Sigmoid colon (tissue), 6 donors: ENCODE measurements at regions not wholly inside any gene's neighbourhood (a gene's known extent, or its start where the extent isn't known, plus 50 kb on each side); places are given as distances from the start of the nearest gene placed in this dataset.

Experiments used
- DNase-seq: peaks from one replicate; pipeline ENCODE4 v3.0.0-alpha.2; 2019
- H3K27ac ChIP-seq, 4 donors: fragments of 200-600 bp; sonication (generic); one replicate each; pipeline ENCODE4 v1.5.1; 2016 to 2019; ENCODE audit warnings: mild to moderate bottlenecking in 1 of 4
- H3K27me3 ChIP-seq, 3 donors: fragments of 200-600 bp; sonication (generic); one replicate each; pipeline ENCODE4 v1.5.1; 2019; ENCODE audit warnings: mild to moderate bottlenecking in 1 of 3
- H3K36me3 ChIP-seq, 4 donors: fragments of 200-600 bp; sonication (generic); one replicate each; pipeline ENCODE4 v1.5.1; 2016 to 2019
- H3K4me1 ChIP-seq, 4 donors: fragments of 200-600 bp; sonication (generic); one replicate each; pipeline ENCODE4 v1.5.1; 2017 to 2019
- H3K4me3 ChIP-seq, 4 donors: fragments of 200-600 bp; sonication (generic); one replicate each; pipeline ENCODE4 v1.5.1; 2017 to 2019; ENCODE audit warnings: mild to moderate bottlenecking in 2 of 4, moderate library complexity in 1 of 4
- H3K9me3 ChIP-seq, 4 donors: fragments of 200-600 bp in 3 of 4; sonication (generic) in 3 of 4; one replicate each; pipeline versions ENCODE4 v1.5.1 to v1.6.1; 2013 to 2019
- CTCF ChIP-seq, 4 experiments: fragments of 450-650 bp in 3 of 4; fragments of 200-600 bp in 1 of 4; IDR thresholded peaks; one replicate each; pipeline ENCODE4 v1.5.1; 2016 to 2019; ENCODE audit warnings: antibody characterized with exemption in 4 of 4, mild to moderate bottlenecking in 3 of 4, moderate library complexity in 2 of 4
- EP300 ChIP-seq, 4 donors: sonication (generic); formaldehyde crosslinking; IDR thresholded peaks; one replicate each; pipeline ENCODE4 v1.6.1; 2017; ENCODE audit warnings: antibody characterized with exemption in 4 of 4
- POLR2A ChIP-seq, 2 donors: fragments of 450-650 bp; IDR thresholded peaks; one replicate each; pipeline ENCODE4 v1.6.1; 2016; ENCODE audit warnings: antibody characterized with exemption in 2 of 2, mild to moderate bottlenecking in 2 of 2, moderate library complexity in 2 of 2
- POLR2AphosphoS5 ChIP-seq, 4 donors: sonication (generic); formaldehyde crosslinking; IDR thresholded peaks; one replicate each; pipeline ENCODE4 v1.6.1; 2017; ENCODE audit warnings: antibody characterized with exemption in 4 of 4
- WGBS, 2 donors: extraction: QIAGEN DNeasy Blood & Tissue Kit; methylation state at CpG; one replicate each; pipeline ENCODE4 v1.1.7; 2013; 5-methylcytosine and 5-hydroxymethylcytosine counted together
- intact Hi-C: fragments of 100-400 bp; cut with DNase I; formaldehyde crosslinking; loops from one replicate; pipeline ENCODE4 v1.15.1; 2023
- donor health status: healthy with polysubstance abuse.
- donor health status: healthy.

- intact Hi-C loops, result no loop called here
- Histone ChIP-seq H3K36me3 (no peaks in the 10 kb centered on the region), H3K27me3 (no peaks in the 10 kb centered on the region), H3K4me1 (no peaks in the 10 kb centered on the region), H3K4me3 (no peak overlapping the region), H3K9me3 (no peaks in the 10 kb centered on the region), H3K27ac (no peak overlapping the region)
- peak; percentile 26 for DNase-seq
- no peak for TF ChIP-seq POLR2AphosphoS5 (IDR thresholded peaks at IDR 0.05)
- TF ChIP-seq CTCF (IDR thresholded peaks at IDR 0.05), result no peak
- TF ChIP-seq POLR2A (IDR thresholded peaks at IDR 0.05), result no peak
- 89 to 90% methylated on average over 11 of the region's 11 CpGs for WGBS, 2 donors
Observed at GRCh38 chr2:128591861-128592822, 273.5 kb upstream of the HS6ST1 start.

GRCh38 chr2:128593518-128593878 lies 274.8 kb upstream of the HS6ST1 start:
- Histone ChIP-seq H3K36me3 (no peaks in the 10 kb centered on the region), H3K4me3 (no peak overlapping the region), H3K9me3 (no peaks in the 10 kb centered on the region), H3K27ac (no peak overlapping the region), H3K4me1 (no peaks in the 10 kb centered on the region), H3K27me3 (no peaks in the 10 kb centered on the region)
- intact Hi-C loops, result no loop called here
- TF ChIP-seq POLR2A (IDR thresholded peaks at IDR 0.05), result no peak
- WGBS, 2 donors, result 85 to 87% methylated on average over 3 of the region's 3 CpGs
- peak; percentile 38 for DNase-seq

- H3K9me3 ChIP-seq, result no peaks in the 10 kb centered on the region
- intact Hi-C loops, result no loop called here
- H3K4me3 ChIP-seq, result no peak overlapping the region
- H3K27ac ChIP-seq, result no peak overlapping the region
- no peaks in the 10 kb centered on the region for H3K4me1 ChIP-seq
- H3K27me3 ChIP-seq, result no peaks in the 10 kb centered on the region
- TF ChIP-seq CTCF (IDR thresholded peaks at IDR 0.05), result no peak
- TF ChIP-seq POLR2A (IDR thresholded peaks at IDR 0.05), result no peak
- TF ChIP-seq EP300 (IDR thresholded peaks at IDR 0.05), result no peak
- TF ChIP-seq POLR2AphosphoS5 (IDR thresholded peaks at IDR 0.05), result no peak
- H3K36me3 ChIP-seq, result no peaks in the 10 kb centered on the region
- no peak for DNase-seq
- WGBS, 2 donors, result 88 to 91% methylated on average over 17 of the region's 17 CpGs
Observed at GRCh38 chr2:128593879-128594650, 275.4 kb upstream of the HS6ST1 start.

GRCh38 chr2:128594651-128594910 lies 275.9 kb upstream of the HS6ST1 start:
- H3K4me3 ChIP-seq, result no peak overlapping the region
- H3K9me3 ChIP-seq, result no peaks in the 10 kb centered on the region
- intact Hi-C loops, result no loop called here
- no peak for TF ChIP-seq POLR2AphosphoS5 (IDR thresholded peaks at IDR 0.05)
- TF ChIP-seq CTCF (IDR thresholded peaks at IDR 0.05), result no peak
- no peak for TF ChIP-seq POLR2A (IDR thresholded peaks at IDR 0.05)
- TF ChIP-seq EP300 (IDR thresholded peaks at IDR 0.05), result no peak
- no peaks in the 10 kb centered on the region for H3K27me3 ChIP-seq
- 91 to 94% methylated on average over 2 of the region's 2 CpGs for WGBS, 2 donors
- no peaks in the 10 kb centered on the region for H3K4me1 ChIP-seq
- no peak overlapping the region for H3K27ac ChIP-seq
- DNase-seq, result peak; percentile 24
- H3K36me3 ChIP-seq, result no peaks in the 10 kb centered on the region

GRCh38 chr2:128594953-128595677 lies 276.4 kb upstream of the HS6ST1 start:
- WGBS, 2 donors, result 61 to 80% methylated on average over 13 of the region's 13 CpGs

More at GRCh38 chr2:128594953-128595677, 276.4 kb upstream of the HS6ST1 start:
- intact Hi-C loops, result no loop called here
- Histone ChIP-seq H3K9me3 (no peaks in the 10 kb centered on the region), H3K4me3 (no peak overlapping the region), H3K27me3 (no peaks in the 10 kb centered on the region), H3K4me1 (no peaks in the 10 kb centered on the region), H3K27ac (no peak overlapping the region), H3K36me3 (no peaks in the 10 kb centered on the region)
- TF ChIP-seq POLR2A (IDR thresholded peaks at IDR 0.05) (no peak), EP300 (IDR thresholded peaks at IDR 0.05) (no peak), CTCF (IDR thresholded peaks at IDR 0.05) (no peak)
- peak; percentile 45 for DNase-seq
